ENCODE measurements at regions not wholly inside any gene's neighbourhood (a gene's known extent, or its start where the extent isn't known, plus 50 kb on each side); places are given as distances from the start of the nearest gene placed in this dataset.
"Not testable (repeated sequence)": the region's sequence is repeated elsewhere in the genome, so short reads cannot be mapped to it uniquely, and the experiment has no call there.

DNA sequence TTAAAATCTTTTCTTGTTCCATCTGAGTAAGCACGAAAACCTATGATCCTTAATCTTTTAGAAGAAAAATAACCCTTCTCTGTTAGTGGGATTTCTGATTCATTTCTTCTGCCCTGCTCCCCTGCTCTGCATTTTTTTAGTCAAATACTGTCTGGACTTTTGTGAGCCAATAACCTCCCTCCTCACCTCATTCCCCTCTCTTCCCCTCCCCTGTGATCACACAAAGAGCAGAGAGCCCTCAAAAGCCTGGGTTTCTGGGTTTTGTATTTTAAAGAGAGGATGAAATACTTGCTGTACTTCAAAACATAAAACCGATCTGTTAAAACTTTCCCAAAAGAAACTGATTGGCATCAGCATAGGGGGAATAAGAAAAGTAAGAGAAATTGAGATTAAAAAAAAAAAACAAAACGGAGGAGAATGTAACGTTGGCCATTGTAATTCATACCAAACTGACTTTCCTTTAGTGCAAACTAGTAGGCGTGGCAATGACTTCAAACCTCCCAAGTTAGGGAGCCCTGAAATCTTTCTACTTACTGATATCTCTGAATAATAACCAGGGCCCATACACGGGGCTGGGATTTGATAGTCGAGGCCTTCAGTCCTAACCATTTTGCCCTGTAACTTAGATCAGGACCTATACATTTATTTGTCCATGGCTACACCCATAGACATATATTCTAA, 232.9 kb downstream of the TM9SF2 start:
- Histone ChIP-seq H3K36me3 (no peaks in the 10 kb centered on the region), H3K4me1 (peaks cover 9% of the 10 kb centered on the region), H3K4me2 (no peak overlapping the region), H3K27ac (no peak overlapping the region), H3K9ac (no peak overlapping the region), H3K27me3 (no peaks in the 10 kb centered on the region), H3K4me3 (no peak overlapping the region), H4K20me1 (no peaks in the 10 kb centered on the region), H3K9me3 (no peaks in the 10 kb centered on the region)
- TF ChIP-seq Cebpa-rat (IDR thresholded peaks at IDR 0.05), result no peak

- H3K36me3 ChIP-seq, result no peaks in the 10 kb centered on the region
- no peak overlapping the region for H3K4me3 ChIP-seq
- H3K4me2 ChIP-seq, result no peak overlapping the region
- no peak overlapping the region for H3K9ac ChIP-seq
- H4K20me1 ChIP-seq, result no peaks in the 10 kb centered on the region
- peaks cover 1% of the 10 kb centered on the region; the same call in 1 of the 2 replicates for H3K4me1 ChIP-seq
- H3K27me3 ChIP-seq, result no peaks in the 10 kb centered on the region
- H3K9me3 ChIP-seq, result no peaks in the 10 kb centered on the region
- H3K27ac ChIP-seq, result no peak overlapping the region
- TF ChIP-seq Cebpa-rat (IDR thresholded peaks at IDR 0.05), result no peak
Observed at GRCh38 chr13:99733346-99733745, 232.1 kb downstream of the TM9SF2 start.

DNA sequence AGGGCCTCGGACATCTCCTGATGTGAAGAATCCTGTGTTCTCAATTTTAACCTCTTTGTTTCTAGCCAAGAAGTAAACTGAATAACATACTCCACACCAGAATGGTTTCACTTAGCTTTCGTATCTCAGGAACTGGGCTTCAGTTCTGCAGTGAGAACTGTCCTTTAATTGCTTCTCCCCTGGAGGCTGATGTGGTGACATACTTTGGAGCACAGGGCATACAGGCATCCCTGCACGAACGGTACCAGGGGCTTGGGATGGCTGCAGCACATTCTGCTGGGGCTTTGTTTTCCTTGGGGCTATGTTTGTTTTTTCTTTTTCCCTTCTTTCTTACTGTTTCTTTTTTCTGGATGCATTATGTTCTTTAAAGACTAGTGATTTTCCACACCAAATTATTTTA, 230.5 kb downstream of the TM9SF2 start:
- no peak overlapping the region for H3K4me3 ChIP-seq
- H3K27ac ChIP-seq, result no peak overlapping the region
- H3K27me3 ChIP-seq, result no peaks in the 10 kb centered on the region
- no peaks in the 10 kb centered on the region for H3K36me3 ChIP-seq
- no peaks in the 10 kb centered on the region for H3K9me3 ChIP-seq
- no peak overlapping the region for H3K9ac ChIP-seq
- no peaks in the 10 kb centered on the region for H4K20me1 ChIP-seq
- no peak overlapping the region for H3K4me2 ChIP-seq
- TF ChIP-seq Cebpa-rat (IDR thresholded peaks at IDR 0.05), result no peak
- no peaks in the 10 kb centered on the region for H3K4me1 ChIP-seq

- Histone ChIP-seq H3K9ac (no peak overlapping the region), H3K36me3 (no peaks in the 10 kb centered on the region), H3K4me3 (no peak overlapping the region), H3K4me1 (no peaks in the 10 kb centered on the region), H4K20me1 (no peaks in the 10 kb centered on the region), H3K27ac (no peak overlapping the region), H3K27me3 (no peaks in the 10 kb centered on the region), H3K4me2 (no peak overlapping the region), H3K9me3 (no peaks in the 10 kb centered on the region)
- TF ChIP-seq Cebpa-rat (IDR thresholded peaks at IDR 0.05), result no peak
Observed at GRCh38 chr13:99730403-99730802, 229.1 kb downstream of the TM9SF2 start.

DNA sequence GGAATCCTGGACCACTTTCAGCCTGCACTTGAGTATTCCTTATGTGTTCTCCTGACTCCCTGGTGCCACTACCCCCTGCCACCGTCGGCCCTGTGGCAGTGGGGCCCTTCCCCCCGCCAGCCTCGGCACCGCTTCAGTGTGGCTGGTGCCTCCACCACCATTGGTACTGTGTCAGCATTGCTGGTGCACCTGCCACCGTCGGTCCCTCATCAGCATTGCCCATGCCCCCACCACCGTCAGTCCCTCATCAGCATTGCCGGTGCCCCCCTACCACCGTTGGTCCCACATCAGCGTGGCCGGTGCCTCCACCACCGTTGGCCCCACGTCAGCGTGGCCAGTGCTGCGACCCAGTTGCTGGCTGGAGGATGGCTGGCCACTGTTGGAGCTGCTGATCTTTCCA, 228.5 kb downstream of the TM9SF2 start:
- Histone ChIP-seq H3K4me3 (no peak overlapping the region), H4K20me1 (no peaks in the 10 kb centered on the region), H3K4me2 (no peak overlapping the region), H3K27ac (no peak overlapping the region), H3K9me3 (no peaks in the 10 kb centered on the region), H3K4me1 (no peaks in the 10 kb centered on the region), H3K9ac (no peak overlapping the region), H3K36me3 (no peaks in the 10 kb centered on the region), H3K27me3 (no peaks in the 10 kb centered on the region)
- no peak for TF ChIP-seq Cebpa-rat (IDR thresholded peaks at IDR 0.05)

DNA sequence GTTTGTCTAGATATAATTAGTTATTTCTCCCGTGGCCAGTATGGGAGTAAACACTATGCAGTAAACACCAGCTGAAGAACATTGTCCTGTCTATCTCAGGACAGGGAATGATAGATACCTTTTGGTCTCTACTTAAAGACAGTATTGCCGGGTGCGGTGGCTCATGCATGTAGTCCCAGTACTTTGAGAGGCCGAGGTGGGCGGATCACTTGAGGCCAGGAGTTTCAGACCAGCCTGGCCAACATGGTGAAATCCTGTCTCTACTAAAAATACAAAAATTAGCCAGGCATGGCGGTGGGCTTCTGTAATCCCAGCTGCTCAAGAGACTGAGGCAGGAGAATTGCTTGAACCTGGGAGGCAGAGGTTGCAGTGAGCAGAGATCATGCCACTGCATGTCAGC, 226.4 kb downstream of the TM9SF2 start:
- not testable (repeated sequence) for H3K9ac ChIP-seq, H3K4me3 ChIP-seq, H3K36me3 ChIP-seq, H3K27me3 ChIP-seq, H3K4me2 ChIP-seq, H3K9me3 ChIP-seq, H3K27ac ChIP-seq, H3K4me1 ChIP-seq, H4K20me1 ChIP-seq

GRCh38 chr13:99726282-99726894, 225.1 kb downstream of the TM9SF2 start:
- H3K27ac ChIP-seq, result no peak overlapping the region
- no peak overlapping the region for H3K4me3 ChIP-seq
- no peaks in the 10 kb centered on the region for H3K9me3 ChIP-seq
- H3K4me2 ChIP-seq, result no peak overlapping the region
- H3K4me1 ChIP-seq, result no peaks in the 10 kb centered on the region
- TF ChIP-seq Cebpa-rat (IDR thresholded peaks at IDR 0.05), result no peak
- H4K20me1 ChIP-seq, result no peaks in the 10 kb centered on the region
- no peaks in the 10 kb centered on the region for H3K27me3 ChIP-seq
- H3K36me3 ChIP-seq, result no peaks in the 10 kb centered on the region
- H3K9ac ChIP-seq, result no peak overlapping the region

- H3K9me3 ChIP-seq, result no peaks in the 10 kb centered on the region
- TF ChIP-seq Cebpa-rat (IDR thresholded peaks at IDR 0.05), result no peak
- H3K36me3 ChIP-seq, result no peaks in the 10 kb centered on the region
- H3K4me2 ChIP-seq, result no peak overlapping the region
- H3K9ac ChIP-seq, result no peak overlapping the region
- H3K4me1 ChIP-seq, result no peaks in the 10 kb centered on the region
- no peaks in the 10 kb centered on the region for H3K27me3 ChIP-seq
- no peak overlapping the region for H3K4me3 ChIP-seq
- no peaks in the 10 kb centered on the region for H4K20me1 ChIP-seq
- H3K27ac ChIP-seq, result no peak overlapping the region
Observed at GRCh38 chr13:99725644-99726043, 224.4 kb downstream of the TM9SF2 start.

DNA sequence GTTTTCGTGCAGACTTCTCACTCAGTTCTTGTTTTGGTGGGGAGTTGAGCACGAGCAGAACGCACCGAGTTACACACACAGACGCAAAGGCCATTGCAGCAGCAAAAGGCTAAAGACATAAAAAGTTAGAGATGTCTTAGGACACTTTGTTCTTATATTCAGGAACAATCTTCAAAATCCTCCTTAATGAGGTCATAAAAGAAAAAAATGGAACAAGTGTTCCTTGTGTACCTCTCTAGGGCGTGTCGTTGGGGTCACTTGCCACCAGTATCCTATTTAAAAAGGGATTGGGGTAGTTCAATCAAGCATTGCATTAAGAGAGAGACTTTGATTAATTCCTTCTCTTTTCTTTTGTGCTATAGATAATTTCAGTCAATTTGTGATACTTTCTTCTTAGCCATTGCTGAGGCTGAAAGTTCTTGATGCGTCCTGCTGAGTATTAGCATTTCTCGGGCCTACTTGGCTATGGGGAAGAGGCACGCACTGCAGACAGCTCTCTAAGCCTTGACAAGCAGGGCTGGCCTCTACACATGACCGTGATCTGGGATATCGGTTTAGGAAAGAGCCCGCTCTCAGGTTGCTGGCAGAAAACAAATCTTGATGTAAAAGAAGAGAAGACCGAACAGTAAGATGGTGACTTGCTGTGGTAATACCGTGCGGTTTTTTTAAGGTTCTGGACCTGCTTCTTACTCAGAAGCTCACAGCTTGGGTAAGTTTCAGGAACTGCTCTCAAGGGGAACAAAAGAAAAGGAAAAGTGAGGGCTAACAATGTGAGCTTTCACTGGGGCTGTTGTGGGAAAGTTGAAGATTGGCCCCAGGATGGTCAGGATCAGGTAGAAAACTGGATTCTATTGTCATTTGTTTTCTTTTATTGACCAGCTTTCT, 223.6 kb downstream of the TM9SF2 start:
- Histone ChIP-seq H3K9me3 (no peaks in the 10 kb centered on the region), H3K36me3 (no peaks in the 10 kb centered on the region), H3K27ac (no peak overlapping the region), H3K4me1 (no peaks in the 10 kb centered on the region), H4K20me1 (no peaks in the 10 kb centered on the region), H3K9ac (no peak overlapping the region), H3K27me3 (no peaks in the 10 kb centered on the region), H3K4me3 (no peak overlapping the region), H3K4me2 (no peak overlapping the region)
- no peak for TF ChIP-seq Cebpa-rat (IDR thresholded peaks at IDR 0.05)

- Histone ChIP-seq H3K9me3 (no peaks in the 10 kb centered on the region), H3K27ac (no peak overlapping the region), H3K4me1 (no peaks in the 10 kb centered on the region)
Observed at GRCh38 chr13:99723878-99724277, 222.6 kb downstream of the TM9SF2 start.

More at GRCh38 chr13:99723878-99724277, 222.6 kb downstream of the TM9SF2 start:
- Histone ChIP-seq H3K4me2 (no peak overlapping the region), H3K36me3 (no peaks in the 10 kb centered on the region), H4K20me1 (no peaks in the 10 kb centered on the region), H3K9ac (no peak overlapping the region), H3K4me3 (no peak overlapping the region), H3K27me3 (no peaks in the 10 kb centered on the region)
- no peak for TF ChIP-seq Cebpa-rat (IDR thresholded peaks at IDR 0.05)

Measured in BLaER1 (cell line).